Activated naive CD4-positive, alpha-beta T cell treated with anti-CD3 and anti-CD28 coated beads for 36 hours (primary cell): ENCODE measurements at regions not wholly inside any gene's neighbourhood (a gene's known extent, or its start where the extent isn't known, plus 50 kb on each side); places are given as distances from the start of the nearest gene placed in this dataset.
"Not testable (repeated sequence)": the region's sequence is repeated elsewhere in the genome, so short reads cannot be mapped to it uniquely, and the experiment has no call there.

Source experiments
- CTCF ChIA-PET: fragments of 350-600 bp; sonication (Branson Sonifier 250); formaldehyde crosslinking; loops from one replicate; lab custom pipeline; 2021; ENCODE audit warnings: antibody characterized with exemption; lab: Charles Lee
- DNase-seq: peaks from one replicate; pipeline ENCODE4 v3.0.0-alpha.2; 2020
- H3K27ac Mint-ChIP-seq: one replicate; pipeline ENCODE4 v1.8.0; 2021; ENCODE audit warnings: mild to moderate bottlenecking, mixed read lengths
- H3K27me3 Mint-ChIP-seq: one replicate; pipeline ENCODE4 v1.8.0; 2021; ENCODE audit warnings: low read depth, mixed read lengths
- H3K36me3 Mint-ChIP-seq: one replicate; pipeline ENCODE4 v1.8.0; 2021; ENCODE audit warnings: low read depth, mixed read lengths
- H3K4me1 Mint-ChIP-seq: one replicate; pipeline ENCODE4 v1.8.0; 2021; ENCODE audit warnings: low read depth, mixed read lengths
- H3K4me3 Mint-ChIP-seq: one replicate; pipeline ENCODE4 v1.8.0; 2021; ENCODE audit warnings: mild to moderate bottlenecking, moderate library complexity, mixed read lengths
- H3K9me3 Mint-ChIP-seq: one replicate; pipeline ENCODE4 v1.8.0; 2021; ENCODE audit warnings: mixed read lengths
- intact Hi-C: fragments of 100-400 bp; cut with micrococcal nuclease; formaldehyde crosslinking; loops from one replicate; pipeline ENCODE4 v1.15.1; 2023

DNA sequence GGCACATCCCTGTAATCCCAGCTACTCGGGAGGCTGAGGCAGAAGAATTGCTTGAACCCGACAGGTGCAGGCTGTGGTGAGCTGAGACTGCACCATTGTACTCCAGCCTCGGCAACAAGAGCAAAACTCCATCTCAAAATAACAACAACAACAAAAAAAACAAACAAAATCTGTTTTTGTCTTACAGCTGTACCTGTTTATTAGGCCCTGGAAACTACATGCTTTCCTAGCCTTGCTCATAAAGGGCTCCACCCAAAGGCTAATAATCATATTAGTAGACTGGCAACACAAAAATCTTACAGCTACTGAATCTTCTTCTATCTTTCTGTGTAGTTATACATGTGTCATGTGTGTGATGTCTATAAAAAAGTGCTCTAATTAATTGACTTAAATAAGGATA, 503.9 kb upstream of the EYS start:
- Mint-ChIP-seq H3K27me3 (no peaks in the 10 kb centered on the region), H3K27ac (no peak overlapping the region), H3K9me3 (peaks cover 9% of the 10 kb centered on the region), H3K4me1 (no peaks in the 10 kb centered on the region), H3K36me3 (no peaks in the 10 kb centered on the region), H3K4me3 (no peak overlapping the region)
- DNase-seq, result no peak
- intact Hi-C loops, result no loop called here
- CTCF ChIA-PET, result no interaction called here

DNA sequence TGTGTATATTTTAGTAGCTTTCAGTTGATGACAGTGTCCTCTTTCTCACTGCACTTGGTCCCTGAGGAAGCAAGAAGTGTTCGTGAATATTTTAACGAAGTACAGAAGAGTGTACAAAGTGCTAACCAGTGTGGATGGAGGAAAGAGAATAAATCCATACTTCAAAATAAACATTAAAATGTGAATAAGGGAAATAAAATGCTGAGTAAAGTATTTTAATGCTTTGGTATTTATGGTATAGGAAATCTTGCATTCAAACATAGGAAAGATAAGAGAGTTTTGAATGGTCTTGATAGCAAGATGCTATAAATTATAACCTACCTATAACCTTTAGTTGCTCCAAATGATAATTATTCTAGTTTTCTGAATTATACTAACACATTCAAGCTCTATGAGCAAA, 493.4 kb upstream of the EYS start:
- DNase-seq, result no peak
- CTCF ChIA-PET, result no interaction called here
- no peaks in the 10 kb centered on the region for H3K9me3 Mint-ChIP-seq
- H3K27ac Mint-ChIP-seq, result no peak overlapping the region
- no peaks in the 10 kb centered on the region for H3K36me3 Mint-ChIP-seq
- intact Hi-C loops, result no loop called here
- H3K4me1 Mint-ChIP-seq, result no peaks in the 10 kb centered on the region
- no peak overlapping the region for H3K4me3 Mint-ChIP-seq
- no peaks in the 10 kb centered on the region for H3K27me3 Mint-ChIP-seq

DNA sequence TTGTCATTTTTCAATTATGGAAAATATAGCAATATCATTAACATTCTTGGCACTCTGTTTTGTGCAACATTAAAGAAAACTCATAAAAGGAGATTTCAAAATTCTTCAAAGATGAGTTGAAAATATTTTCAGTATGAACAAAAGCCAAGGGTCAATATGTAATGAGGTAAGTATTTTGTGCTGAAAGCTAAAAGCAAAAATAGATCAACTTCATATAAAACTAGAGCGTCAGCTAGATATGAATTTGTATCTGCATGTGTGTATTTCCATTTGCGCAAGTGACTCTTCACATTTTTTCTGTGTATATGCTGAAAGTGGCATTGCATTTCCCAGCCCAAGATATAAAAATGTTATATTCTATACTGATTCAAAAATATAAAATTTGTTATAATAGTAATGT, 492.1 kb upstream of the EYS start:
- Mint-ChIP-seq H3K36me3 (no peaks in the 10 kb centered on the region), H3K27me3 (no peaks in the 10 kb centered on the region), H3K4me3 (no peak overlapping the region), H3K9me3 (no peaks in the 10 kb centered on the region), H3K4me1 (no peaks in the 10 kb centered on the region), H3K27ac (no peak overlapping the region)
- no peak for DNase-seq
- intact Hi-C loops, result no loop called here
- CTCF ChIA-PET, result no interaction called here

DNA sequence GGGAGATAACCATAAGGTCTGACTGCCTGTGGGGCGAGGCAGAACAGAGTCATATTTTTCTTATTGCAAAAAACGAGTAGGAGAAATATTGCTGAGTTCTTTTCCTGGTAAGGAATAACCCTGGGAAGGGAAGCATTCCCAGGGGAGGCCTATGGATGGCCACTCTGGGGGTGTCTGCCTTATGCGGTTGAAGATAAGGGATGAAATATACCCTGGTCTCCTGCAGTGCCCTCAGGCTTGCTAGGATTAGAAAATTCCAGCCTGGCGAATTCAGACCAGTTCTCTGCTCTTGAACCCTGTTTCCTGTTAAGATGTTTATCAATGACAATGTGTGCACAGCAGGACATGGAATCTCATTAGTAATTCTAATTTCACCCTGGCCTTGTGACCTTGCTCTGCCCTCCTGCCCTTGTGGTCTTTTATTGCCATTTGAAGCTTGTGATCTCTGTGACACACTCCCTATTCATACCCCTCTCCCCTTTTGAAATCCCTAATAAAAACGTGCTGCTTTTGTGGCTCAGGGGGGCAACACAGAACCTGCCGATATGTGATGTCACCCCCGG, 491.1 kb upstream of the EYS start:
- H3K27ac Mint-ChIP-seq, result no peak overlapping the region
- intact Hi-C loops, result no loop called here
- no peaks in the 10 kb centered on the region for H3K4me1 Mint-ChIP-seq
- H3K36me3 Mint-ChIP-seq, result no peaks in the 10 kb centered on the region
- no peaks in the 10 kb centered on the region for H3K27me3 Mint-ChIP-seq
- CTCF ChIA-PET, result no interaction called here
- no peaks in the 10 kb centered on the region for H3K9me3 Mint-ChIP-seq
- DNase-seq, result no peak
- no peak overlapping the region for H3K4me3 Mint-ChIP-seq

DNA sequence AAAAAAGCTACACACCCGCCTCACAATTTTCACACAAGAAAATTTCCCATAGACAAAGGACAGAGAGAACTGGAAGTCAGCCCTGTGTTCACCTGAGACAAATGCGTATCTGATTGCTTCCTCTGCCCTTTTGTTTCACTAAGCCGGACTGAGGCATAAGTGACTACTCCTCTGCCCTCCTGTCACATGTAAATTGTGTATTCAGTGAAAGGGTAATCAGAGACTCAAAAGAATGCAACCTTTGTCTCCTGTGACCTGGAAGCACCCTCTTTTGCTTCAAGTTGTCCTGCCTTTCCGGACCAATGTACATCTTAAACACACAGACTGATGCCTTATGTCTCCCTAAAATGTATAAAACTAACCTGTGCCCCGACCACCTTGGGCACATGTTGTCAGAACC, 483.8 kb upstream of the EYS start:
- Mint-ChIP-seq H3K4me1 (no peaks in the 10 kb centered on the region), H3K27ac (no peak overlapping the region), H3K36me3 (no peaks in the 10 kb centered on the region), H3K27me3 (no peaks in the 10 kb centered on the region), H3K4me3 (no peak overlapping the region), H3K9me3 (no peaks in the 10 kb centered on the region)
- no peak for DNase-seq
- CTCF ChIA-PET, result no interaction called here
- intact Hi-C loops, result no loop called here

GRCh38 chr6:66189915-66190314, 482.9 kb upstream of the EYS start:
- CTCF ChIA-PET, result no interaction called here
- H3K27ac Mint-ChIP-seq, result no peak overlapping the region
- H3K4me3 Mint-ChIP-seq, result no peak overlapping the region
- no peak for DNase-seq
- H3K36me3 Mint-ChIP-seq, result no peaks in the 10 kb centered on the region
- no peaks in the 10 kb centered on the region for H3K27me3 Mint-ChIP-seq
- no peaks in the 10 kb centered on the region for H3K9me3 Mint-ChIP-seq
- H3K4me1 Mint-ChIP-seq, result no peaks in the 10 kb centered on the region
- intact Hi-C loops, result no loop called here

DNA sequence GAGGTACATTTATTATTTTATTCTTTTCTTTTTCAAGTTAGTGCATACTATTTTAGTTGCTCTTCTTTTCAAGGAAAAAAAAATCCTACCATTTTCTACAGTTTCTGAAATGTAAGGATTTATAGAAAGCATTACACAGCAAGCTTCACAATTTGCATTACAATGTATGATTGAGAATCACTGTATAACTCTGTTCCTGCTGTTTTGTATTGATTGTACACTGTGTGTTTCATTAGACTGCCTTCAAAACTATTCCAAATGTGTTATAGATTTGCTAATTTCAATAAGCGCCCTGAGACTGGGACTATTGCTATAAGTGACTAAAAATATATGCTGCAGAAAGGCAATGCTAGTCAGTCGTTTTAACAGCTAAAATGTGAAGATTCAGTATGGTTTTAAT, 479.7 kb upstream of the EYS start:
- Mint-ChIP-seq H3K27ac (no peak overlapping the region), H3K9me3 (no peaks in the 10 kb centered on the region), H3K36me3 (no peaks in the 10 kb centered on the region), H3K4me3 (no peak overlapping the region), H3K27me3 (no peaks in the 10 kb centered on the region), H3K4me1 (no peaks in the 10 kb centered on the region)
- no peak for DNase-seq
- intact Hi-C loops, result no loop called here
- CTCF ChIA-PET, result no interaction called here

DNA sequence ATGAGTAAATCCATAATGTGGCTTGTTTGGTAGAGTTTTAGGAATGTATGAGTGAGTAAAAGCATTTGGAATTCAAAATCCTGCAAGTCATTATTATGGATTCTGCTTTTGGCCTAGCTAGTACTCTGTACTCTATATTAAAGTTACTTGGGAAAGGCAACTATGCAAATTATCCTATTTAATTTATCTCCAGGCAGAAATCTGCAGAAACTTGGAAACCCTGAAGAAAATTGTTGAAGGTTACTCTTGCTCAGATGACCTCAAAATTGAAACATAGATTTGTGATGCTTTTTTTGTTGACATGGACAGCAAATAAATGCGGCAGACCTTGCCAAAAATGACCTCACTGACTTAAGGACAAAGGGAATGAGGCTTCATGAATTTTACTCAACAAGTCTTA, 477.1 kb upstream of the EYS start:
- Mint-ChIP-seq H3K9me3 (no peaks in the 10 kb centered on the region), H3K36me3 (no peaks in the 10 kb centered on the region), H3K4me3 (no peak overlapping the region), H3K27ac (no peak overlapping the region), H3K27me3 (no peaks in the 10 kb centered on the region), H3K4me1 (no peaks in the 10 kb centered on the region)
- intact Hi-C loops, result no loop called here
- CTCF ChIA-PET, result no interaction called here
- no peak for DNase-seq

GRCh38 chr6:66179361-66179760, 472.3 kb upstream of the EYS start:
- CTCF ChIA-PET, result no interaction called here
- H3K9me3 Mint-ChIP-seq, result no peaks in the 10 kb centered on the region
- H3K36me3 Mint-ChIP-seq, result no peaks in the 10 kb centered on the region
- no peak for DNase-seq
- intact Hi-C loops, result no loop called here
- no peak overlapping the region for H3K27ac Mint-ChIP-seq
- H3K27me3 Mint-ChIP-seq, result no peaks in the 10 kb centered on the region
- H3K4me3 Mint-ChIP-seq, result no peak overlapping the region
- no peaks in the 10 kb centered on the region for H3K4me1 Mint-ChIP-seq

DNA sequence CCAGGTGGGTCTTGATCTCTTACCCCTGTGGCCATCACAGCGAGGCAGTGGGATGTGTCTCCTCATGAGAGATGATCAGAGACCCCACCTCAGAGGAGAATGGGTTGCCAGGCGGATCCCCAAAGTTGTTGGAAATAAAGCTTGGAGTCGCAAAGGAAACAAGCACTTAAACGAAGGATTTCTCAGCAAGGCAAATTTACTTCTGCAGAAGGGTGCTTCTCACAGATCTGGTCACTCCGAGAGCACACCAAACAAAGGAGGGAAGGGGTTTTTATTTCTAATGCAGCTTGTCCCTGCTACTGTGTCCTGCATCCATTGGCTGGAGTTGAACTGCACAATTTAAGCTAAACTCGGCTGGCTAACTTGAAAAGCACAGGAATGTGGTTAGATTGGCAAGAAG, 466.6 kb upstream of the EYS start:
- Mint-ChIP-seq H3K9me3 (peaks cover 27% of the 10 kb centered on the region), H3K36me3 (no peaks in the 10 kb centered on the region), H3K27me3 (no peaks in the 10 kb centered on the region), H3K4me3 (no peak overlapping the region), H3K4me1 (no peaks in the 10 kb centered on the region), H3K27ac (no peak overlapping the region)
- intact Hi-C loops, result no loop called here
- DNase-seq, result no peak
- CTCF ChIA-PET, result no interaction called here

- H3K4me3 Mint-ChIP-seq, CTCF ChIA-PET, intact Hi-C loops: not testable (repeated sequence)
These were observed 459.7 kb upstream of the EYS start for GRCh38 chr6:66166713-66167112.

GRCh38 chr6:66161546-66162108, 454.6 kb upstream of the EYS start:
- no peak for DNase-seq
- H3K9me3 Mint-ChIP-seq, result peaks cover 35% of the 10 kb centered on the region
- no peaks in the 10 kb centered on the region for H3K27me3 Mint-ChIP-seq
- no peaks in the 10 kb centered on the region for H3K4me1 Mint-ChIP-seq
- no peak overlapping the region for H3K27ac Mint-ChIP-seq
- H3K4me3 Mint-ChIP-seq, result no peak overlapping the region
- CTCF ChIA-PET, result no interaction called here
- intact Hi-C loops, result no loop called here
- no peaks in the 10 kb centered on the region for H3K36me3 Mint-ChIP-seq

More at GRCh38 chr6:66166713-66167112, 459.7 kb upstream of the EYS start:
- not testable (repeated sequence) for DNase-seq, H3K27me3 Mint-ChIP-seq, H3K27ac Mint-ChIP-seq, H3K36me3 Mint-ChIP-seq, H3K4me1 Mint-ChIP-seq
- peaks cover 34% of the 10 kb centered on the region for H3K9me3 Mint-ChIP-seq

DNA sequence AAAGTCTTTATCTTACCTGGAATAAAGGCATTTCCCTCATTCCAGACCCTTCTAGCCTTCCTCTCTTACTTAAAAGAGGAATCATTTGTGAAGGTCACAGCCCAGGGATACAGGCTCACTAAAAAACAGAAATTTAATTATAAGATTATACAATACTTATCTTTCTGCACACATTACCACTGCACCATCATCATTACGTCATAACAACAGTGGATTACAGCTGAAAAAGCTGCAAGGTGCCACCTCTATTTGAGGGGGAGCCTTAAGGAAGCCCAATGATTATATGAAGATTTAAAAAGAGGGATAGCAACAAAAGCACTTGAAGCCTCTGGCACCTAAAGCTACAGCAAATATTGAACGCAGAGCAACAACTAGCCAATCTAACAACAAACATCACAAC, 452.9 kb upstream of the EYS start:
- H3K27me3 Mint-ChIP-seq, result no peaks in the 10 kb centered on the region
- H3K36me3 Mint-ChIP-seq, result no peaks in the 10 kb centered on the region
- no peak for DNase-seq
- no peaks in the 10 kb centered on the region for H3K4me1 Mint-ChIP-seq
- no peak overlapping the region for H3K27ac Mint-ChIP-seq
- no peak overlapping the region for H3K4me3 Mint-ChIP-seq
- CTCF ChIA-PET, result no interaction called here
- H3K9me3 Mint-ChIP-seq, result peaks cover 37% of the 10 kb centered on the region
- intact Hi-C loops, result no loop called here
